ENCODE measurements at regions not wholly inside any gene's neighbourhood (a gene's known extent, or its start where the extent isn't known, plus 50 kb on each side); places are given as distances from the start of the nearest gene placed in this dataset.

- H3K4me1 ChIP-seq (ENCODE audit: control insufficient read depth, low read depth, low read length): no peaks in the 10 kb centered on the region
- no peak overlapping the region for H3K4me3 ChIP-seq (ENCODE audit: low read length)
- H3K9me3 ChIP-seq (ENCODE audit: control insufficient read depth, low read depth, low read length): no peaks in the 10 kb centered on the region
Observed at GRCh38 chr2:53302455-53302854, 465.1 kb upstream of the CHAC2 start.

GRCh38 chr2:53289309-53290006 is 478.1 kb upstream of the CHAC2 start:
- Histone ChIP-seq H3K9me3 (ENCODE audit: control insufficient read depth, low read depth, low read length) (no peaks in the 10 kb centered on the region), H3K27me3 (ENCODE audit: control insufficient read depth, insufficient read depth, low read length) (no peaks in the 10 kb centered on the region), H3K27ac (ENCODE audit: low read length) (no peak overlapping the region), H3K36me3 (ENCODE audit: control insufficient read depth, low read depth, low read length) (no peaks in the 10 kb centered on the region), H3K4me1 (ENCODE audit: control insufficient read depth, low read depth, low read length) (peaks cover 17% of the 10 kb centered on the region), H3K4me3 (ENCODE audit: low read length) (no peak overlapping the region), H3K9ac (ENCODE audit: low read length) (no peak overlapping the region)

More at GRCh38 chr2:53302455-53302854, 465.1 kb upstream of the CHAC2 start:
- Histone ChIP-seq H3K27me3 (ENCODE audit: control insufficient read depth, insufficient read depth, low read length) (no peaks in the 10 kb centered on the region), H3K27ac (ENCODE audit: low read length) (no peak overlapping the region), H3K9ac (ENCODE audit: low read length) (no peak overlapping the region), H3K36me3 (ENCODE audit: control insufficient read depth, low read depth, low read length) (no peaks in the 10 kb centered on the region)

- no peak overlapping the region for H3K4me3 ChIP-seq (ENCODE audit: low read length)
- no peaks in the 10 kb centered on the region for H3K36me3 ChIP-seq (ENCODE audit: control insufficient read depth, low read depth, low read length)
- peaks cover 17% of the 10 kb centered on the region for H3K4me1 ChIP-seq (ENCODE audit: control insufficient read depth, low read depth, low read length)
- no peak overlapping the region for H3K27ac ChIP-seq (ENCODE audit: low read length)
- H3K9me3 ChIP-seq (ENCODE audit: control insufficient read depth, low read depth, low read length): no peaks in the 10 kb centered on the region
- H3K9ac ChIP-seq (ENCODE audit: low read length): no peak overlapping the region
- H3K27me3 ChIP-seq (ENCODE audit: control insufficient read depth, insufficient read depth, low read length): no peaks in the 10 kb centered on the region
Observed at GRCh38 chr2:53286345-53286744, 481.3 kb upstream of the CHAC2 start.

GRCh38 chr2:53275743-53276142 is 491.9 kb upstream of the CHAC2 start:
- Histone ChIP-seq H3K4me3 (ENCODE audit: low read length) (no peak overlapping the region), H3K27me3 (ENCODE audit: control insufficient read depth, insufficient read depth, low read length) (no peaks in the 10 kb centered on the region), H3K9me3 (ENCODE audit: control insufficient read depth, low read depth, low read length) (no peaks in the 10 kb centered on the region), H3K9ac (ENCODE audit: low read length) (no peak overlapping the region), H3K27ac (ENCODE audit: low read length) (no peak overlapping the region), H3K4me1 (ENCODE audit: control insufficient read depth, low read depth, low read length) (peaks cover 7% of the 10 kb centered on the region), H3K36me3 (ENCODE audit: control insufficient read depth, low read depth, low read length) (no peaks in the 10 kb centered on the region)

- H3K9me3 ChIP-seq (ENCODE audit: control insufficient read depth, low read depth, low read length): no peaks in the 10 kb centered on the region
- peaks cover 4% of the 10 kb centered on the region for H3K4me1 ChIP-seq (ENCODE audit: control insufficient read depth, low read depth, low read length)
- no peaks in the 10 kb centered on the region for H3K36me3 ChIP-seq (ENCODE audit: control insufficient read depth, low read depth, low read length)
- no peak overlapping the region for H3K4me3 ChIP-seq (ENCODE audit: low read length)
- H3K27me3 ChIP-seq (ENCODE audit: control insufficient read depth, insufficient read depth, low read length): no peaks in the 10 kb centered on the region
- no peak overlapping the region for H3K27ac ChIP-seq (ENCODE audit: low read length)
- no peak overlapping the region for H3K9ac ChIP-seq (ENCODE audit: low read length)
Observed at GRCh38 chr2:53268626-53269025, 499.0 kb upstream of the CHAC2 start.

- H3K9ac ChIP-seq (ENCODE audit: low read length): no peak overlapping the region
- no peaks in the 10 kb centered on the region for H3K27me3 ChIP-seq (ENCODE audit: control insufficient read depth, insufficient read depth, low read length)
- no peak overlapping the region for H3K27ac ChIP-seq (ENCODE audit: low read length)
- H3K9me3 ChIP-seq (ENCODE audit: control insufficient read depth, low read depth, low read length): no peaks in the 10 kb centered on the region
- no peak overlapping the region for H3K4me3 ChIP-seq (ENCODE audit: low read length)
- H3K36me3 ChIP-seq (ENCODE audit: control insufficient read depth, low read depth, low read length): no peaks in the 10 kb centered on the region
- peaks cover 4% of the 10 kb centered on the region for H3K4me1 ChIP-seq (ENCODE audit: control insufficient read depth, low read depth, low read length)
Observed at GRCh38 chr2:53268086-53268485, 499.5 kb upstream of the CHAC2 start.

- no peak overlapping the region for H3K9ac ChIP-seq (ENCODE audit: low read length)
- peaks cover 4% of the 10 kb centered on the region for H3K4me1 ChIP-seq (ENCODE audit: control insufficient read depth, low read depth, low read length)
- no peak overlapping the region for H3K4me3 ChIP-seq (ENCODE audit: low read length)
- no peaks in the 10 kb centered on the region for H3K36me3 ChIP-seq (ENCODE audit: control insufficient read depth, low read depth, low read length)
- no peaks in the 10 kb centered on the region for H3K27me3 ChIP-seq (ENCODE audit: control insufficient read depth, insufficient read depth, low read length)
- H3K9me3 ChIP-seq (ENCODE audit: control insufficient read depth, low read depth, low read length): no peaks in the 10 kb centered on the region
- H3K27ac ChIP-seq (ENCODE audit: low read length): no peak overlapping the region
Observed at GRCh38 chr2:53265544-53266299, 501.9 kb upstream of the CHAC2 start.

- Histone ChIP-seq H3K9ac (ENCODE audit: low read length) (no peak overlapping the region), H3K4me1 (ENCODE audit: control insufficient read depth, low read depth, low read length) (no peaks in the 10 kb centered on the region), H3K9me3 (ENCODE audit: control insufficient read depth, low read depth, low read length) (no peaks in the 10 kb centered on the region), H3K27ac (ENCODE audit: low read length) (no peak overlapping the region), H3K4me3 (ENCODE audit: low read length) (no peak overlapping the region), H3K27me3 (ENCODE audit: control insufficient read depth, insufficient read depth, low read length) (no peaks in the 10 kb centered on the region), H3K36me3 (ENCODE audit: control insufficient read depth, low read depth, low read length) (no peaks in the 10 kb centered on the region)
Observed at GRCh38 chr2:53260568-53260967, 507.0 kb upstream of the CHAC2 start.

GRCh38 chr2:53259395-53260009 is 508.1 kb upstream of the CHAC2 start:
- Histone ChIP-seq H3K4me3 (ENCODE audit: low read length) (no peak overlapping the region), H3K27me3 (ENCODE audit: control insufficient read depth, insufficient read depth, low read length) (no peaks in the 10 kb centered on the region), H3K4me1 (ENCODE audit: control insufficient read depth, low read depth, low read length) (no peaks in the 10 kb centered on the region), H3K36me3 (ENCODE audit: control insufficient read depth, low read depth, low read length) (no peaks in the 10 kb centered on the region), H3K9ac (ENCODE audit: low read length) (no peak overlapping the region), H3K27ac (ENCODE audit: low read length) (no peak overlapping the region), H3K9me3 (ENCODE audit: control insufficient read depth, low read depth, low read length) (no peaks in the 10 kb centered on the region)

- H3K9ac ChIP-seq (ENCODE audit: low read length): no peak overlapping the region
- H3K36me3 ChIP-seq (ENCODE audit: control insufficient read depth, low read depth, low read length): no peaks in the 10 kb centered on the region
- H3K27ac ChIP-seq (ENCODE audit: low read length): no peak overlapping the region
- H3K27me3 ChIP-seq (ENCODE audit: control insufficient read depth, insufficient read depth, low read length): no peaks in the 10 kb centered on the region
- no peaks in the 10 kb centered on the region for H3K4me1 ChIP-seq (ENCODE audit: control insufficient read depth, low read depth, low read length)
- H3K4me3 ChIP-seq (ENCODE audit: low read length): no peak overlapping the region
- no peaks in the 10 kb centered on the region for H3K9me3 ChIP-seq (ENCODE audit: control insufficient read depth, low read depth, low read length)
Observed at GRCh38 chr2:53257287-53257686, 510.3 kb upstream of the CHAC2 start.

- Histone ChIP-seq H3K36me3 (ENCODE audit: control insufficient read depth, low read depth, low read length) (no peaks in the 10 kb centered on the region), H3K4me1 (ENCODE audit: control insufficient read depth, low read depth, low read length) (peaks cover 8% of the 10 kb centered on the region), H3K27ac (ENCODE audit: low read length) (no peak overlapping the region), H3K9me3 (ENCODE audit: control insufficient read depth, low read depth, low read length) (no peaks in the 10 kb centered on the region), H3K9ac (ENCODE audit: low read length) (no peak overlapping the region), H3K4me3 (ENCODE audit: low read length) (no peak overlapping the region), H3K27me3 (ENCODE audit: control insufficient read depth, insufficient read depth, low read length) (no peaks in the 10 kb centered on the region)
Observed at GRCh38 chr2:53253244-53253643, 514.4 kb upstream of the CHAC2 start.
